WTC11 (cell line): ENCODE measurements at regions not wholly inside any gene's neighbourhood (a gene's known extent, or its start where the extent isn't known, plus 50 kb on each side); places are given as distances from the start of the nearest gene placed in this dataset.

Experiments used
- ATAC-seq: fragments of 200-7000 bp; cut with Tn5 transposase; 2 replicates; pipeline ENCODE4 v1.10.0; 2021; ENCODE audit warnings: mild to moderate bottlenecking, moderate library complexity
- CTCF ChIA-PET: fragments of 300-600 bp; sonication (Branson Sonifier 250); formaldehyde crosslinking; loops from one replicate; lab custom pipeline; 2021; ENCODE audit warnings: antibody characterized with exemption; lab: Charles Lee
- POLR2A ChIA-PET: fragments of 350-600 bp; sonication (Branson Sonifier 250); formaldehyde crosslinking; loops from one replicate; lab custom pipeline; 2021; ENCODE audit warnings: antibody characterized with exemption; lab: Charles Lee
- DNase-seq: peaks from one replicate; pipeline ENCODE4 v3.0.0; 2021; ENCODE audit warnings: low spot score
- H3K27ac Mint-ChIP-seq: 2 replicates; pipeline ENCODE4 v1.8.0; 2021; ENCODE audit warnings: mixed read lengths
- H3K27me3 Mint-ChIP-seq: 2 replicates; pipeline ENCODE4 v1.8.0; 2021; ENCODE audit warnings: low read depth, mild to moderate bottlenecking, moderate library complexity, mixed read lengths
- H3K36me3 Mint-ChIP-seq: 2 replicates; pipeline ENCODE4 v1.8.0; 2021; ENCODE audit warnings: mixed read lengths
- H3K4me1 Mint-ChIP-seq: 2 replicates; pipeline ENCODE4 v1.8.0; 2022; ENCODE audit warnings: mixed read lengths
- H3K4me3 Mint-ChIP-seq: 2 replicates; pipeline ENCODE4 v1.8.0; 2021; ENCODE audit warnings: mild to moderate bottlenecking, moderate library complexity, mixed read lengths
- H3K9me3 Mint-ChIP-seq: 2 replicates; pipeline ENCODE4 v1.8.0; 2021; ENCODE audit warnings: mixed read lengths
- FOXK1 ChIP-seq: sonication (generic); formaldehyde crosslinking; IDR thresholded peaks from 2 replicates; pipeline ENCODE4 v1.8.0; 2022; ENCODE audit warnings: mild to moderate bottlenecking, moderate library complexity, missing genetic modification reagents
- GABPB1 ChIP-seq: sonication (generic); formaldehyde crosslinking; IDR thresholded peaks from 2 replicates; pipeline ENCODE4 v1.8.1; 2023; ENCODE audit warnings: mild to moderate bottlenecking, missing genetic modification reagents
- SMAD3 ChIP-seq: sonication (generic); formaldehyde crosslinking; IDR thresholded peaks from 2 replicates; pipeline ENCODE4 v1.8.0; 2022; ENCODE audit warnings: missing genetic modification reagents, mild to moderate bottlenecking, borderline replicate concordance
- SMAD4 ChIP-seq: sonication (generic); formaldehyde crosslinking; IDR thresholded peaks from 2 replicates; pipeline ENCODE4 v1.8.0; 2022; ENCODE audit warnings: mild to moderate bottlenecking, missing genetic modification reagents
- ZNF263 ChIP-seq: sonication (generic); formaldehyde crosslinking; IDR thresholded peaks from 2 replicates; pipeline ENCODE4 v1.8.1; 2022; ENCODE audit warnings: low read depth, mild to moderate bottlenecking, moderate library complexity, missing genetic modification reagents
- ZNF396 ChIP-seq: fragments of 250-450 bp; sonication (Bioruptor Pico); IDR thresholded peaks from 2 replicates; pipeline ENCODE4 v1.8.0; 2021; ENCODE audit warnings: mild to moderate bottlenecking, moderate library complexity, borderline replicate concordance
- TF ChIP-seq, protein P1 (sequence below): sonication (generic); formaldehyde crosslinking; IDR thresholded peaks from 2 replicates; pipeline ENCODE4 v1.8.1; 2022; ENCODE audit warnings: low read depth, missing genetic modification reagents, borderline replicate concordance
- TF ChIP-seq, protein P2 (sequence below): sonication (generic); formaldehyde crosslinking; IDR thresholded peaks from 2 replicates; pipeline ENCODE4 v1.8.1; 2023; ENCODE audit warnings: mild to moderate bottlenecking, missing genetic modification reagents
- TF ChIP-seq, protein P3 (sequence below): sonication (generic); formaldehyde crosslinking; conservative IDR thresholded peaks from 2 replicates; pipeline ENCODE4 v1.8.1; 2022; ENCODE audit warnings: mild to moderate bottlenecking, missing genetic modification reagents
- TF ChIP-seq, protein P4 (sequence below): sonication (generic); formaldehyde crosslinking; IDR thresholded peaks from 2 replicates; pipeline ENCODE4 v1.8.0; 2023; ENCODE audit warnings: mild to moderate bottlenecking, missing genetic modification reagents
- TF ChIP-seq, protein P5 (sequence below): sonication (generic); formaldehyde crosslinking; IDR thresholded peaks from 2 replicates; pipeline ENCODE4 v1.8.0; 2023; ENCODE audit warnings: missing genetic modification reagents
- TF ChIP-seq, protein P6 (sequence below): fragments of 250-450 bp; sonication (Bioruptor Pico); IDR thresholded peaks from 2 replicates; pipeline ENCODE4 v2.1.2; 2022; ENCODE audit warnings: mild to moderate bottlenecking, moderate library complexity
- TF ChIP-seq, protein P7 (sequence below): sonication (generic); formaldehyde crosslinking; IDR thresholded peaks from 2 replicates; pipeline ENCODE4 v1.8.0; 2022; ENCODE audit warnings: missing genetic modification reagents

DNA sequence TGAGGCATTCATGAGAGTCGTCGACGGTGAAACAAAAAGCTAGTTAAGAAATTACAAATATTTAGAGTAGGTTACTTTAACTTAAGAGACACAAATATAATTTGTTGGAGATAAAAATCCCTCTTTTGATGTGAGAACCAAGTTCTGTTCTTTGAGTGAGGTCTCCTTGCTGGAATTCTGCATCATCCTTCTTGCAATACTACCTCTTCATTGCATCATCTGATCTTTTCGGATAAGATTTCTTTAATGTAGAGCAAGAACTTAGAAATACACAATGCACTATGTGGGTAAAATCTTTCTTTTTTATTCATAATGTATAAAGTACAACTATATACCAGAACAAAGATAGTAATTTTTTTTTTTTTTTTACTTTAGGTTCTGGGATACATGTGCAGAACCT is 118.4 kb downstream of the ARL4C start:
- TF ChIP-seq SMAD4 (CRISPR knock-in tag) (no peak), GABPB1 (peak; percentile 83)
- TF ChIP-seq, all 79 proteins: peak for 1
- Mint-ChIP-seq H3K4me3 (no peak overlapping the region), H3K9me3 (no peaks in the 10 kb centered on the region), H3K36me3 (no peaks in the 10 kb centered on the region), H3K4me1 (peaks cover 18% of the 10 kb centered on the region), H3K27me3 (peaks cover 2% of the 10 kb centered on the region; the same call in 1 of the 2 replicates), H3K27ac (0 out of 2 replicates have a peak overlapping the region, but pooled peaks have one; percentile 30)
- DNase-seq (no peak), ATAC-seq (no peak)
- CTCF ChIA-PET: interaction anchor here (1.3 kb wide), 1 partner anchor 167 kb away, joined by 3 read pairs; no protein-coding TSS in a partner anchor
- POLR2A ChIA-PET: no interaction called here

DNA sequence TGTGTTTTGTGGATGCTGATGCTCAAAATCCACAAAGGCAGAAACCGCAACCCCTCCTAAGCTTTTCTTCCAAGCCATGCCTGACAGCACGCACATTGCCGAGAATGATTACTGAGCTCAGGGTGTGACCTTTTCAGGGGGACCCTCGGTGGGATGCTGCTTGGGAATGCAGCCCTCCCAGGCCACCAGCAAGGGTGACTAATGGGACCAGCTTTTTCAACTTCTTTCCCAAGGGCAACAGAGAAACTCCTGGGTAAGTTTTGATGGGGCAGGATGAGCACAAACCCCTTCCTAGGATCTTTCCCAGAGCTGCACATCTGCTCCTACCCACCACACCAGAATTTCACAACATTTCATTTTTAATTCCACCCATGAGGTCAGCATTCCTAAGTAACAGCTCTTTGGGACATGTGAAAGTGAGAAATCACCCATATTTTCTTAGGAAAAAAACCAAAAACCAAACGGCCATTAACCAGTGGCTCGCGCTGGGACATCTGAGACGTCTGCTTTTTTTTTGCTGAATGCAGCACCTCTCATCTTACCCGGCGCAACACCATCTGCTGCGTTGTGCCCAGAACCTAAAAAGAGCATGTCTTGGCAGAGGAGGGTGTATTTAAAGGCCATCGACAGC is 119.0 kb downstream of the ARL4C start:
- ChIA-PET CTCF (interaction anchor here (0.6 to 1.3 kb wide), 2 partner anchors 89 to 168 kb away, joined by 3 read pairs; no protein-coding TSS in a partner anchor), POLR2A (interaction anchor here (0.6 kb wide), 1 partner anchor 47 kb away, joined by 3 read pairs; no protein-coding TSS in a partner anchor)
- Mint-ChIP-seq H3K36me3 (no peaks in the 10 kb centered on the region), H3K4me3 (no peak overlapping the region), H3K4me1 (peaks cover 18% of the 10 kb centered on the region), H3K9me3 (no peaks in the 10 kb centered on the region), H3K27me3 (peaks cover 4% of the 10 kb centered on the region; the same call in 1 of the 2 replicates), H3K27ac (0 out of 2 replicates have a peak overlapping the region, but pooled peaks have one; percentile 30)
- no peak for DNase-seq
- ATAC-seq: no peak; the same call in 1 of the 2 replicates
- TF ChIP-seq, protein P1, sequence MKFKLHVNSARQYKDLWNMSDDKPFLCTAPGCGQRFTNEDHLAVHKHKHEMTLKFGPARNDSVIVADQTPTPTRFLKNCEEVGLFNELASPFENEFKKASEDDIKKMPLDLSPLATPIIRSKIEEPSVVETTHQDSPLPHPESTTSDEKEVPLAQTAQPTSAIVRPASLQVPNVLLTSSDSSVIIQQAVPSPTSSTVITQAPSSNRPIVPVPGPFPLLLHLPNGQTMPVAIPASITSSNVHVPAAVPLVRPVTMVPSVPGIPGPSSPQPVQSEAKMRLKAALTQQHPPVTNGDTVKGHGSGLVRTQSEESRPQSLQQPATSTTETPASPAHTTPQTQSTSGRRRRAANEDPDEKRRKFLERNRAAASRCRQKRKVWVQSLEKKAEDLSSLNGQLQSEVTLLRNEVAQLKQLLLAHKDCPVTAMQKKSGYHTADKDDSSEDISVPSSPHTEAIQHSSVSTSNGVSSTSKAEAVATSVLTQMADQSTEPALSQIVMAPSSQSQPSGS (CRISPR knock-in tag): no peak
- TF ChIP-seq FOXK1 (CRISPR knock-in tag): no peak
- TF ChIP-seq, protein P2, sequence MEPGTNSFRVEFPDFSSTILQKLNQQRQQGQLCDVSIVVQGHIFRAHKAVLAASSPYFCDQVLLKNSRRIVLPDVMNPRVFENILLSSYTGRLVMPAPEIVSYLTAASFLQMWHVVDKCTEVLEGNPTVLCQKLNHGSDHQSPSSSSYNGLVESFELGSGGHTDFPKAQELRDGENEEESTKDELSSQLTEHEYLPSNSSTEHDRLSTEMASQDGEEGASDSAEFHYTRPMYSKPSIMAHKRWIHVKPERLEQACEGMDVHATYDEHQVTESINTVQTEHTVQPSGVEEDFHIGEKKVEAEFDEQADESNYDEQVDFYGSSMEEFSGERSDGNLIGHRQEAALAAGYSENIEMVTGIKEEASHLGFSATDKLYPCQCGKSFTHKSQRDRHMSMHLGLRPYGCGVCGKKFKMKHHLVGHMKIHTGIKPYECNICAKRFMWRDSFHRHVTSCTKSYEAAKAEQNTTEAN: no peak
- TF ChIP-seq ZNF396 (CRISPR knock-in tag): no peak
- TF ChIP-seq, protein P3, sequence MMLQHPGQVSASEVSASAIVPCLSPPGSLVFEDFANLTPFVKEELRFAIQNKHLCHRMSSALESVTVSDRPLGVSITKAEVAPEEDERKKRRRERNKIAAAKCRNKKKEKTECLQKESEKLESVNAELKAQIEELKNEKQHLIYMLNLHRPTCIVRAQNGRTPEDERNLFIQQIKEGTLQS: no peak
- TF ChIP-seq ZNF263 (CRISPR knock-in tag): no peak
- TF ChIP-seq, protein P4, sequence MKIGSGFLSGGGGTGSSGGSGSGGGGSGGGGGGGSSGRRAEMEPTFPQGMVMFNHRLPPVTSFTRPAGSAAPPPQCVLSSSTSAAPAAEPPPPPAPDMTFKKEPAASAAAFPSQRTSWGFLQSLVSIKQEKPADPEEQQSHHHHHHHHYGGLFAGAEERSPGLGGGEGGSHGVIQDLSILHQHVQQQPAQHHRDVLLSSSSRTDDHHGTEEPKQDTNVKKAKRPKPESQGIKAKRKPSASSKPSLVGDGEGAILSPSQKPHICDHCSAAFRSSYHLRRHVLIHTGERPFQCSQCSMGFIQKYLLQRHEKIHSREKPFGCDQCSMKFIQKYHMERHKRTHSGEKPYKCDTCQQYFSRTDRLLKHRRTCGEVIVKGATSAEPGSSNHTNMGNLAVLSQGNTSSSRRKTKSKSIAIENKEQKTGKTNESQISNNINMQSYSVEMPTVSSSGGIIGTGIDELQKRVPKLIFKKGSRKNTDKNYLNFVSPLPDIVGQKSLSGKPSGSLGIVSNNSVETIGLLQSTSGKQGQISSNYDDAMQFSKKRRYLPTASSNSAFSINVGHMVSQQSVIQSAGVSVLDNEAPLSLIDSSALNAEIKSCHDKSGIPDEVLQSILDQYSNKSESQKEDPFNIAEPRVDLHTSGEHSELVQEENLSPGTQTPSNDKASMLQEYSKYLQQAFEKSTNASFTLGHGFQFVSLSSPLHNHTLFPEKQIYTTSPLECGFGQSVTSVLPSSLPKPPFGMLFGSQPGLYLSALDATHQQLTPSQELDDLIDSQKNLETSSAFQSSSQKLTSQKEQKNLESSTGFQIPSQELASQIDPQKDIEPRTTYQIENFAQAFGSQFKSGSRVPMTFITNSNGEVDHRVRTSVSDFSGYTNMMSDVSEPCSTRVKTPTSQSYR (CRISPR knock-in tag): no peak

DNA sequence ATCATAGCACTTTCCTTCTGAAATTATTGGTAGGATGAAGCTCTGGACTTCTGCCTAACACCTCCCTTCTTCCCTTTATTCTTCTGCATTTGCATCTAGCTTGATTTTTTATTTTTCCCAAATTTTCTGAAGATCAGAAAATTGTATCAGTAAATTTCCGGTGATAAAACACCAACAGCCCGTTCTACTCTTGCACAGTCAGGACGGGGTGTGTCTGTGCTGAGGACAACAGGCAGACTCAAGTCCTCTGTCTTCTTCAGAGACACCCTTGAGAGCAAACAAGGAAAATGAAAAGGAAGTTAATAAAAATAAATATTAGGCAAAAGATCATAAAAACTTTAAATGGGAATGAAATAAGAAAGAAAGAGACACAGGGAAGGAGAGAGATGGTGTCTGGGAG is 120.7 kb downstream of the ARL4C start:
- no peak overlapping the region for H3K4me3 Mint-ChIP-seq
- POLR2A ChIA-PET: no interaction called here

More for the DNA sequence above, 120.7 kb downstream of the ARL4C start:
- Mint-ChIP-seq H3K9me3 (no peaks in the 10 kb centered on the region), H3K4me1 (peaks cover 21% of the 10 kb centered on the region)
- CTCF ChIA-PET: no interaction called here
- no peak for ATAC-seq
- TF ChIP-seq, protein P5, sequence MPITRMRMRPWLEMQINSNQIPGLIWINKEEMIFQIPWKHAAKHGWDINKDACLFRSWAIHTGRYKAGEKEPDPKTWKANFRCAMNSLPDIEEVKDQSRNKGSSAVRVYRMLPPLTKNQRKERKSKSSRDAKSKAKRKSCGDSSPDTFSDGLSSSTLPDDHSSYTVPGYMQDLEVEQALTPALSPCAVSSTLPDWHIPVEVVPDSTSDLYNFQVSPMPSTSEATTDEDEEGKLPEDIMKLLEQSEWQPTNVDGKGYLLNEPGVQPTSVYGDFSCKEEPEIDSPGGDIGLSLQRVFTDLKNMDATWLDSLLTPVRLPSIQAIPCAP (CRISPR knock-in tag): no peak
- no peak for TF ChIP-seq GABPB1
- TF ChIP-seq, protein P6, sequence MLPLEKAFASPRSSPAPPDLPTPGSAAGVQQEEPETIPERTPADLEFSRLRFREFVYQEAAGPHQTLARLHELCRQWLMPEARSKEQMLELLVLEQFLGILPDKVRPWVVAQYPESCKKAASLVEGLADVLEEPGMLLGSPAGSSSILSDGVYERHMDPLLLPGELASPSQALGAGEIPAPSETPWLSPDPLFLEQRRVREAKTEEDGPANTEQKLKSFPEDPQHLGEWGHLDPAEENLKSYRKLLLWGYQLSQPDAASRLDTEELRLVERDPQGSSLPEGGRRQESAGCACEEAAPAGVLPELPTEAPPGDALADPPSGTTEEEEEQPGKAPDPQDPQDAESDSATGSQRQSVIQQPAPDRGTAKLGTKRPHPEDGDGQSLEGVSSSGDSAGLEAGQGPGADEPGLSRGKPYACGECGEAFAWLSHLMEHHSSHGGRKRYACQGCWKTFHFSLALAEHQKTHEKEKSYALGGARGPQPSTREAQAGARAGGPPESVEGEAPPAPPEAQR (CRISPR knock-in tag): no peak
- no peak for TF ChIP-seq SMAD3 (CRISPR knock-in tag)
- TF ChIP-seq, protein P7, sequence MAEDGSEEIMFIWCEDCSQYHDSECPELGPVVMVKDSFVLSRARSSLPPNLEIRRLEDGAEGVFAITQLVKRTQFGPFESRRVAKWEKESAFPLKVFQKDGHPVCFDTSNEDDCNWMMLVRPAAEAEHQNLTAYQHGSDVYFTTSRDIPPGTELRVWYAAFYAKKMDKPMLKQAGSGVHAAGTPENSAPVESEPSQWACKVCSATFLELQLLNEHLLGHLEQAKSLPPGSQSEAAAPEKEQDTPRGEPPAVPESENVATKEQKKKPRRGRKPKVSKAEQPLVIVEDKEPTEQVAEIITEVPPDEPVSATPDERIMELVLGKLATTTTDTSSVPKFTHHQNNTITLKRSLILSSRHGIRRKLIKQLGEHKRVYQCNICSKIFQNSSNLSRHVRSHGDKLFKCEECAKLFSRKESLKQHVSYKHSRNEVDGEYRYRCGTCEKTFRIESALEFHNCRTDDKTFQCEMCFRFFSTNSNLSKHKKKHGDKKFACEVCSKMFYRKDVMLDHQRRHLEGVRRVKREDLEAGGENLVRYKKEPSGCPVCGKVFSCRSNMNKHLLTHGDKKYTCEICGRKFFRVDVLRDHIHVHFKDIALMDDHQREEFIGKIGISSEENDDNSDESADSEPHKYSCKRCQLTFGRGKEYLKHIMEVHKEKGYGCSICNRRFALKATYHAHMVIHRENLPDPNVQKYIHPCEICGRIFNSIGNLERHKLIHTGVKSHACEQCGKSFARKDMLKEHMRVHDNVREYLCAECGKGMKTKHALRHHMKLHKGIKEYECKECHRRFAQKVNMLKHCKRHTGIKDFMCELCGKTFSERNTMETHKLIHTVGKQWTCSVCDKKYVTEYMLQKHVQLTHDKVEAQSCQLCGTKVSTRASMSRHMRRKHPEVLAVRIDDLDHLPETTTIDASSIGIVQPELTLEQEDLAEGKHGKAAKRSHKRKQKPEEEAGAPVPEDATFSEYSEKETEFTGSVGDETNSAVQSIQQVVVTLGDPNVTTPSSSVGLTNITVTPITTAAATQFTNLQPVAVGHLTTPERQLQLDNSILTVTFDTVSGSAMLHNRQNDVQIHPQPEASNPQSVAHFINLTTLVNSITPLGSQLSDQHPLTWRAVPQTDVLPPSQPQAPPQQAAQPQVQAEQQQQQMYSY: no peak
- TF ChIP-seq, all 79 proteins: peak for 0
- H3K27me3 Mint-ChIP-seq: peaks cover 4% of the 10 kb centered on the region; the same call in 1 of the 2 replicates
- DNase-seq: no peak
- H3K36me3 Mint-ChIP-seq: no peaks in the 10 kb centered on the region
- no peak overlapping the region for H3K27ac Mint-ChIP-seq
